Osteoblast (primary cell): ENCODE measurements at regions not wholly inside any gene's neighbourhood (a gene's known extent, or its start where the extent isn't known, plus 50 kb on each side); places are given as distances from the start of the nearest gene placed in this dataset.

Experiments
- DNase-seq: peaks from one replicate; pipeline ENCODE4 v3.0.0; 2011; ENCODE audit warnings: low spot score, mixed read lengths; ENCODE audit not compliant: insufficient read length; ENCODE audit errors: missing footprints
- H2AFZ ChIP-seq: 2 replicates; pipeline ENCODE4 v1.6.0; 2011; ENCODE audit warnings: mild to moderate bottlenecking, low read length
- H3K27ac ChIP-seq: 2 replicates; pipeline ENCODE4 v1.5.1; 2011; ENCODE audit warnings: mild to moderate bottlenecking, low read depth, low read length, moderate library complexity
- H3K27me3 ChIP-seq: 2 replicates; pipeline ENCODE4 v1.6.0; 2012; ENCODE audit warnings: mild to moderate bottlenecking, control low read depth, inconsistent platforms, low read length, moderate library complexity; ENCODE audit not compliant: insufficient read depth
- H3K36me3 ChIP-seq: 2 replicates; pipeline ENCODE4 v1.5.1; 2011; ENCODE audit warnings: mild to moderate bottlenecking, low read length, control low read depth, moderate library complexity; ENCODE audit not compliant: insufficient read depth
- H3K4me1 ChIP-seq: 2 replicates; pipeline ENCODE4 v1.5.1; 2011; ENCODE audit warnings: mild to moderate bottlenecking, low read length, control low read depth, moderate library complexity; ENCODE audit not compliant: insufficient read depth
- H3K4me2 ChIP-seq: 2 replicates; pipeline ENCODE4 v1.6.0; 2011; ENCODE audit warnings: mild to moderate bottlenecking, low read length; ENCODE audit not compliant: insufficient read depth
- H3K4me3 ChIP-seq: fragments of 200-600 bp; sonication (generic); 3 replicates; pipeline ENCODE4 v1.5.1; 2012; ENCODE audit warnings: mild to moderate bottlenecking, low read length, inconsistent platforms; ENCODE audit not compliant: insufficient read depth
- H3K79me2 ChIP-seq: 2 replicates; pipeline ENCODE4 v1.6.0; 2012; ENCODE audit warnings: mild to moderate bottlenecking, low read length, control low read depth, inconsistent platforms; ENCODE audit not compliant: insufficient read depth
- H3K9me3 ChIP-seq: 2 replicates; pipeline ENCODE4 v1.5.1; 2011; ENCODE audit warnings: low read depth, low read length, control low read depth
- H4K20me1 ChIP-seq: 2 replicates; pipeline ENCODE4 v1.6.0; 2012; ENCODE audit warnings: mild to moderate bottlenecking, low read length, control low read depth; ENCODE audit not compliant: insufficient read depth
- CTCF ChIP-seq: IDR thresholded peaks from 2 replicates; pipeline ENCODE4 v1.5.1; 2011; ENCODE audit warnings: mild to moderate bottlenecking, low read depth, low read length, moderate library complexity; ENCODE audit errors: extremely low read depth

DNA sequence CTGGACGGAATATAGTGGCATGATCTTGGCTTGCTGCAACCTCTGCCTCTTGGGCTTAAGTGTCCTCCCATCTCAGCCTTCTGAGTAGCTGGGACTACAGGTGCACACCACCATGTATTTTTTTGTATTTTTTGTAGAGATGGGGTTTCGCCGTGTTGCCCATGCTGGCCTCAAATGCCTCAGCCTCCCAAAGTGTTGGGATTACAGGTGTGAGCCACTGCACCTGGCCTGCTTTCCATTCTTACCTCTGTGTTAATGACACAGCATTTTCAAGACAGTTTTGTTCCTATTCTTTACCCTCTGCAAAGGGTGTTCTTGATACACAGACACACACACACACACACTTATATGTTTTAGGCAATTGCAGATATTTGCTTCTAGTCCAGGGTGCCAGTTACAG lies 113.3 kb downstream of the LRRC70 start:
- TF ChIP-seq CTCF: no peak
- Histone ChIP-seq H3K4me3 (no peak overlapping the region), H2AFZ (no peak overlapping the region), H3K36me3 (no peaks in the 10 kb centered on the region), H3K9me3 (no peaks in the 10 kb centered on the region), H3K4me1 (no peaks in the 10 kb centered on the region), H4K20me1 (no peaks in the 10 kb centered on the region), H3K79me2 (no peaks in the 10 kb centered on the region), H3K4me2 (no peak overlapping the region), H3K27ac (no peak overlapping the region), H3K27me3 (no peaks in the 10 kb centered on the region)
- DNase-seq: no peak

- no peak for DNase-seq
- no peak for TF ChIP-seq CTCF
- H3K9me3 ChIP-seq: no peaks in the 10 kb centered on the region
- no peak overlapping the region for H3K4me2 ChIP-seq
- H3K79me2 ChIP-seq: no peaks in the 10 kb centered on the region
- H3K27me3 ChIP-seq: no peaks in the 10 kb centered on the region
- no peak overlapping the region for H2AFZ ChIP-seq
- H3K4me3 ChIP-seq: no peak overlapping the region
- H3K27ac ChIP-seq: no peak overlapping the region
- H3K4me1 ChIP-seq: no peaks in the 10 kb centered on the region
- no peaks in the 10 kb centered on the region for H4K20me1 ChIP-seq
- no peaks in the 10 kb centered on the region for H3K36me3 ChIP-seq
Measured at GRCh38 chr5:62690421-62690820, 111.8 kb downstream of the LRRC70 start.

DNA sequence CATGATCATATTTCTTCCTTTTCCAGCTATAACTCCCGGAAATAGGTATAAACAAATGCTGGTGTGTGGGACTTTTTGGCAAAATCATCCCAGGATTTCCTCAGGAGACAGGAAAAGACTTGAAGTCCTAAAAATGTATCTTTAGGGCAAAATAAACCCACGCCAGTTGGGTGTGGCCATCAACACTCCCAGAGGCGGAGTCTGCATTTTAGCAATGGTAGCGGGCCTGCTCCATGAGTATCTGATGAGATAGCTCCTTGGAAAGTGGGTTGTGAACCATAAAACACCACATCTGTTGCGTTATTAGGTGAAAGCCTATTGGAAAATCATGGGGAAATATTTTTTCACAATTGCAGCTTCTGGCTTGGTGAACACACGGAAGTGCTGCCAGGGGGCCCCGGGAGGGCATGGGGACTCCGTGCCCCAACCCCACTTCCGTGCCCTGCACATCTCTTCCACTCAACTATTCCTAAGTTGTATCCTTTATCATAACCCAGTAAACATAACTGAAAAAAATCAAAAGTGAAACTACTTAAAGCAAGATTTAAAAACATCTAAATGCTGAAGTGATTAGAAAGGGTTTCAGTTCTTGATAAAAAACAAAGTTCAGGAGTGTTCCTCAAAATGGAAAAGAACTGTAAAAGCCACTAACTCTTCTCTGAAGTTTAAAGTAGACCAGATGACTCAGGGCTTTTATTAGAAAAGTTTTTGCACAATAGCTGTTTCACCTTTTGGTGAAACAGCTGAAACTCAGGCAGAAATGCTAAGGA lies 111.2 kb downstream of the LRRC70 start:
- Histone ChIP-seq H3K36me3 (no peaks in the 10 kb centered on the region), H3K4me2 (peak overlapping the region; percentile 38), H3K79me2 (no peaks in the 10 kb centered on the region), H2AFZ (no peak overlapping the region), H3K4me1 (no peaks in the 10 kb centered on the region), H3K9me3 (no peaks in the 10 kb centered on the region), H3K27me3 (no peaks in the 10 kb centered on the region), H3K4me3 (no peak overlapping the region), H4K20me1 (no peaks in the 10 kb centered on the region), H3K27ac (no peak overlapping the region)
- TF ChIP-seq CTCF: no peak
- DNase-seq: no peak

DNA sequence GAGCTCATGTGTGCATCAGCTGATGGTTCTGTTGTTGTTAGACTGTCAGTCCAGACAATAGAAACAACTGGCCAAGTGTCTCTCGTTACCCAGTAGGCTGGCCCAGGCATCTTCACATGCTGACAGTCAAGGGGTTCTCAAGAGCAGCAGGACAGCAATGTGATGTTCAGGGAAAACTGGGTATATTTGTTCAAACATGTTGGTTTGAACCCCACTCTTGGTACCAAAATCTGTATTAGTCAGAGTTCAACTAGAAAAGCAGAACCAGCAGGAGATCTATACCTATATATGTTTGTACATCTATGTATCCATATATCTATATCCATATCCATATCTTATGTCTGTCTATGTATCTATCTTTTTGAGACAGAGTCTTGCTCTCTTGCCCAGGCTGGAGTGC lies 108.1 kb downstream of the LRRC70 start:
- Histone ChIP-seq H3K4me3 (no peak overlapping the region), H3K36me3 (no peaks in the 10 kb centered on the region), H3K27me3 (no peaks in the 10 kb centered on the region), H3K4me2 (no peak overlapping the region), H3K4me1 (no peaks in the 10 kb centered on the region), H3K79me2 (no peaks in the 10 kb centered on the region), H2AFZ (no peak overlapping the region), H3K27ac (no peak overlapping the region), H3K9me3 (no peaks in the 10 kb centered on the region), H4K20me1 (no peaks in the 10 kb centered on the region)
- TF ChIP-seq CTCF: no peak
- DNase-seq: no peak
